BE2C (cell line): ENCODE measurements at regions not wholly inside any gene's neighbourhood (a gene's known extent, or its start where the extent isn't known, plus 50 kb on each side); places are given as distances from the start of the nearest gene placed in this dataset.

Experiments used
- DNase-seq: peaks from one replicate; pipeline ENCODE4 v3.0.0-alpha.2; 2020
- H3K27me3 ChIP-seq: fragments of 250-450 bp; sonication (Bioruptor Pico); 2 replicates; pipeline ENCODE4 v1.5.1; 2020; ENCODE audit warnings: mild to moderate bottlenecking
- H3K36me3 ChIP-seq: fragments of 250-450 bp; sonication (Bioruptor Pico); 2 replicates; pipeline ENCODE4 v1.5.1; 2020; ENCODE audit warnings: mild to moderate bottlenecking
- H3K4me1 ChIP-seq: fragments of 250-450 bp; sonication (Bioruptor Pico); 2 replicates; pipeline ENCODE4 v1.5.1; 2020
- H3K4me3 ChIP-seq: 2 replicates; pipeline ENCODE4 v1.5.1; 2011; ENCODE audit warnings: low read depth, low read length
- H3K9me3 ChIP-seq: fragments of 250-450 bp; sonication (Bioruptor Pico); 2 replicates; pipeline ENCODE4 v1.5.1; 2020
- CTCF ChIP-seq: IDR thresholded peaks from 2 replicates; pipeline ENCODE4 v1.5.1; 2012; ENCODE audit warnings: mild to moderate bottlenecking, low read depth, low read length

DNA sequence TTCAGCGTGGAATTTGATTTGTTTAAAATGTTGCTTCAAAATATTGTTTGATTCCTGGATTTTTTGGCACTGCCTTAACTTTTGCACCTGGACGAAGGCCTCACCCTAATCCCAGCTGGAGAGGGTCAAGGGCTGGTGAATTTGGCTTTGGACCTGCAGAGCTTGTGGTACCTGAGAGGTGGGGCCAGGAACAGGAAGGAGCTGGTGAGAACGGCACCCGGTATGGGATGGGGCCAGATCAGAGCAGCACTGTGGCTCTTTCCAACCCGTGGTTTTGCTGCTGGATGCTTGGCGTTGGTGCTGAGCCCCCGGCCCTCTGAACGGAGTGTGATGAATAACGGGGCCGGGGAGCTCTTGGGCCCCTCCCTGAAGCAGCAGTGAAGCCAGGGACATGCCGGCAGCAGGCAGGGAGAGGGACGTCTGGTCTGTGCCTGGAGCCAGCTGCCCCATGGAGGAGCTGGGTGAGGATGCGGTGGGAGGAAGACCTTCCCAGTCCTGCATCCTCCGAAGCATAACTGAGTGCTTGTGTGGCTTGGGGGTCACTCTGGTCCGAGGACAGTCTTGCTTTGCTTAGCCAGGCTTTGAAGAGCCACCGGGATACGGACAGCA is 275.4 kb downstream of the SEC14L1 start:
- Histone ChIP-seq H3K9me3 (no peaks in the 10 kb centered on the region), H3K4me1 (peaks cover 24% of the 10 kb centered on the region), H3K27me3 (no peaks in the 10 kb centered on the region), H3K4me3 (no peak overlapping the region), H3K36me3 (peaks cover 15% of the 10 kb centered on the region; the same call in 1 of the 2 replicates)
- no peak for DNase-seq
- no peak for TF ChIP-seq CTCF

- TF ChIP-seq CTCF: no peak
- DNase-seq: no peak
- no peak overlapping the region for H3K4me3 ChIP-seq
- H3K36me3 ChIP-seq: peaks cover 11% of the 10 kb centered on the region; the same call in 1 of the 2 replicates
- H3K27me3 ChIP-seq: no peaks in the 10 kb centered on the region
- H3K9me3 ChIP-seq: no peaks in the 10 kb centered on the region
- H3K4me1 ChIP-seq: peaks cover 37% of the 10 kb centered on the region
Measured at GRCh38 chr17:77417575-77417974, 276.8 kb downstream of the SEC14L1 start.

DNA sequence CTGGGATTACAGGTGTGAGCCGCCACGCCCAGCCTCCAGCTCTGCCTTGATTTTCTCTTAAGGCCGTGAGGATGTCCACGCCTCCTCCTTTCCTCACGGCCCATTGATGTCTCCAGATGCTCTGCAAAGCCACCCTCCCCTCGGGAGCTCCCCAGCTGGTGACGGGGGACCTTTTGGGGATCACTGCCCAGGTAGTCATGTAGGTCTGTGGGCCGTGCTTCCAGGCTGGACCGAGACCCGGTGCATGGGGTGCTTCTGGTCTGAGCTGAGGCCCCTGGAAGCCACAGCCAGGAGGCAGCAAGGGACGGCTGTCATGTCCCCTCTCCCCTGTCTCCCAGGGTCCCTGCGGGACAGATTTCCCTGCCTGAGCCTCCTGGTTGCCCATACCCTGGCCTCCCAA is 277.8 kb downstream of the SEC14L1 start:
- H3K36me3 ChIP-seq: peaks cover 16% of the 10 kb centered on the region; the same call in 1 of the 2 replicates

GRCh38 chr17:77419095-77419494 is 278.3 kb downstream of the SEC14L1 start:
- Histone ChIP-seq H3K9me3 (no peaks in the 10 kb centered on the region), H3K27me3 (no peaks in the 10 kb centered on the region), H3K36me3 (peaks cover 18% of the 10 kb centered on the region), H3K4me3 (no peak overlapping the region), H3K4me1 (peaks cover 48% of the 10 kb centered on the region)
- DNase-seq: no peak
- TF ChIP-seq CTCF: no peak

More for the DNA sequence above, 277.8 kb downstream of the SEC14L1 start:
- Histone ChIP-seq H3K9me3 (no peaks in the 10 kb centered on the region), H3K4me3 (no peak overlapping the region), H3K4me1 (peaks cover 45% of the 10 kb centered on the region), H3K27me3 (no peaks in the 10 kb centered on the region)
- TF ChIP-seq CTCF: no peak
- no peak for DNase-seq

- peak; percentile 84 for DNase-seq
- H3K4me1 ChIP-seq: peaks cover 51% of the 10 kb centered on the region
- peaks cover 21% of the 10 kb centered on the region for H3K36me3 ChIP-seq
- H3K9me3 ChIP-seq: no peaks in the 10 kb centered on the region
- TF ChIP-seq CTCF: no peak
- H3K4me3 ChIP-seq: no peak overlapping the region
- H3K27me3 ChIP-seq: no peaks in the 10 kb centered on the region
Measured at GRCh38 chr17:77419547-77420094, 278.9 kb downstream of the SEC14L1 start.

GRCh38 chr17:77420095-77420803 is 279.5 kb downstream of the SEC14L1 start:
- H3K27me3 ChIP-seq: no peaks in the 10 kb centered on the region
- H3K4me1 ChIP-seq: peaks cover 54% of the 10 kb centered on the region
- H3K9me3 ChIP-seq: no peaks in the 10 kb centered on the region
- no peak overlapping the region for H3K4me3 ChIP-seq
- DNase-seq: no peak
- H3K36me3 ChIP-seq: peaks cover 21% of the 10 kb centered on the region
- TF ChIP-seq CTCF: 0 out of 2 replicates have a peak, but pooled peaks have one; percentile 3
